Skeletal muscle tissue (tissue), 3 donors: ENCODE measurements at regions not wholly inside any gene's neighbourhood (a gene's known extent, or its start where the extent isn't known, plus 50 kb on each side); places are given as distances from the start of the nearest gene placed in this dataset.

Source experiments
- H3K27ac ChIP-seq: one replicate; pipeline ENCODE4 v1.7.0; 2013; ENCODE audit warnings: mild to moderate bottlenecking, low read depth, low read length, inconsistent platforms
- H3K27me3 ChIP-seq, 3 donors: one replicate each; pipeline ENCODE4 v1.7.0; 2013; ENCODE audit warnings: low read length in 3 of 3; ENCODE audit not compliant: control insufficient read depth in 3 of 3, insufficient read depth in 3 of 3
- H3K36me3 ChIP-seq, 3 donors: one replicate each; pipeline ENCODE4 v1.7.0; 2013; ENCODE audit warnings: low read length in 3 of 3; ENCODE audit not compliant: control insufficient read depth in 3 of 3, insufficient read depth in 3 of 3
- H3K4me1 ChIP-seq, 3 donors: one replicate each; pipeline ENCODE4 v1.7.0; 2013; ENCODE audit warnings: low read length in 3 of 3, mild to moderate bottlenecking in 3 of 3; ENCODE audit not compliant: control insufficient read depth in 3 of 3, insufficient read depth in 3 of 3
- H3K4me3 ChIP-seq, 3 donors: one replicate each; pipeline ENCODE4 v1.7.0; 2013; ENCODE audit warnings: low read length in 3 of 3
- H3K9ac ChIP-seq, 3 donors: one replicate each; pipeline ENCODE4 v1.7.0; 2013; ENCODE audit warnings: low read length in 3 of 3, mild to moderate bottlenecking in 3 of 3, moderate library complexity in 2 of 3, low read depth in 1 of 3
- H3K9me3 ChIP-seq, 3 donors: one replicate each; pipeline ENCODE4 v1.7.0; 2013; ENCODE audit warnings: low read length in 3 of 3; ENCODE audit not compliant: control insufficient read depth in 3 of 3
- donor health status: Osteomylitis.

GRCh38 chr7:136079934-136080333, 102.8 kb upstream of the MTPN start:
- no peak overlapping the region for H3K27ac ChIP-seq
- H3K4me3 ChIP-seq = no peak overlapping the region
- H3K9ac ChIP-seq = no peak overlapping the region
- no peaks in the 10 kb centered on the region for H3K4me1 ChIP-seq
- no peaks in the 10 kb centered on the region for H3K36me3 ChIP-seq
- H3K27me3 ChIP-seq = no peaks in the 10 kb centered on the region
- no peaks in the 10 kb centered on the region for H3K9me3 ChIP-seq

GRCh38 chr7:136079478-136079892, 102.3 kb upstream of the MTPN start:
- no peak overlapping the region for H3K4me3 ChIP-seq
- H3K4me1 ChIP-seq = no peaks in the 10 kb centered on the region

GRCh38 chr7:136079066-136079465, 101.9 kb upstream of the MTPN start:
- no peak overlapping the region for H3K27ac ChIP-seq
- H3K4me1 ChIP-seq = no peaks in the 10 kb centered on the region
- no peak overlapping the region for H3K9ac ChIP-seq
- H3K27me3 ChIP-seq = no peaks in the 10 kb centered on the region
- no peak overlapping the region for H3K4me3 ChIP-seq
- H3K36me3 ChIP-seq = no peaks in the 10 kb centered on the region
- no peaks in the 10 kb centered on the region for H3K9me3 ChIP-seq

More at GRCh38 chr7:136079478-136079892, 102.3 kb upstream of the MTPN start:
- no peak overlapping the region for H3K9ac ChIP-seq
- no peaks in the 10 kb centered on the region for H3K9me3 ChIP-seq
- no peaks in the 10 kb centered on the region for H3K27me3 ChIP-seq
- no peaks in the 10 kb centered on the region for H3K36me3 ChIP-seq
- no peak overlapping the region for H3K27ac ChIP-seq

- H3K4me1 ChIP-seq = no peaks in the 10 kb centered on the region
- H3K36me3 ChIP-seq = no peaks in the 10 kb centered on the region
- no peaks in the 10 kb centered on the region for H3K9me3 ChIP-seq
- no peak overlapping the region for H3K27ac ChIP-seq
- no peaks in the 10 kb centered on the region for H3K27me3 ChIP-seq
- H3K9ac ChIP-seq = no peak overlapping the region
- H3K4me3 ChIP-seq = no peak overlapping the region
Measured at GRCh38 chr7:136078630-136079029, 101.5 kb upstream of the MTPN start.

GRCh38 chr7:136076954-136077353, 99.8 kb upstream of the MTPN start:
- Histone ChIP-seq H3K27ac (no peak overlapping the region), H3K9ac (no peak overlapping the region), H3K27me3 (no peaks in the 10 kb centered on the region), H3K4me1 (no peaks in the 10 kb centered on the region), H3K4me3 (no peak overlapping the region), H3K36me3 (no peaks in the 10 kb centered on the region), H3K9me3 (peaks cover 0 to 2% (median 0%) of the 10 kb centered on the region in 3 donors)

GRCh38 chr7:136074843-136075242, 97.7 kb upstream of the MTPN start:
- no peak overlapping the region for H3K9ac ChIP-seq

GRCh38 chr7:136072447-136072846, 95.3 kb upstream of the MTPN start:
- Histone ChIP-seq H3K9ac (no peak overlapping the region), H3K27ac (no peak overlapping the region), H3K36me3 (no peaks in the 10 kb centered on the region), H3K4me3 (no peak overlapping the region), H3K9me3 (peaks cover 0 to 2% (median 0%) of the 10 kb centered on the region in 3 donors), H3K4me1 (no peaks in the 10 kb centered on the region), H3K27me3 (no peaks in the 10 kb centered on the region)

More at GRCh38 chr7:136074843-136075242, 97.7 kb upstream of the MTPN start:
- H3K4me1 ChIP-seq = no peaks in the 10 kb centered on the region
- H3K27me3 ChIP-seq = no peaks in the 10 kb centered on the region
- no peaks in the 10 kb centered on the region for H3K36me3 ChIP-seq
- no peak overlapping the region for H3K27ac ChIP-seq
- H3K4me3 ChIP-seq = no peak overlapping the region
- H3K9me3 ChIP-seq = peaks cover 0 to 2% (median 0%) of the 10 kb centered on the region in 3 donors

- H3K9me3 ChIP-seq = peaks cover 0 to 2% (median 0%) of the 10 kb centered on the region in 3 donors
- H3K4me1 ChIP-seq = no peaks in the 10 kb centered on the region
- no peaks in the 10 kb centered on the region for H3K36me3 ChIP-seq
- H3K9ac ChIP-seq = no peak overlapping the region
- no peak overlapping the region for H3K4me3 ChIP-seq
- no peaks in the 10 kb centered on the region for H3K27me3 ChIP-seq
- H3K27ac ChIP-seq = no peak overlapping the region
Measured at GRCh38 chr7:136070736-136071505, 93.8 kb upstream of the MTPN start.

GRCh38 chr7:136069840-136070529, 92.8 kb upstream of the MTPN start:
- no peaks in the 10 kb centered on the region for H3K27me3 ChIP-seq
- no peak overlapping the region for H3K4me3 ChIP-seq
- no peak overlapping the region for H3K9ac ChIP-seq
- no peaks in the 10 kb centered on the region for H3K4me1 ChIP-seq
- peaks cover 0 to 2% (median 0%) of the 10 kb centered on the region in 3 donors for H3K9me3 ChIP-seq
- H3K27ac ChIP-seq = no peak overlapping the region
- H3K36me3 ChIP-seq = no peaks in the 10 kb centered on the region

- Histone ChIP-seq H3K9ac (no peak overlapping the region), H3K4me1 (no peaks in the 10 kb centered on the region), H3K4me3 (no peak overlapping the region), H3K27me3 (no peaks in the 10 kb centered on the region), H3K27ac (no peak overlapping the region), H3K9me3 (no peaks in the 10 kb centered on the region), H3K36me3 (no peaks in the 10 kb centered on the region)
Measured at GRCh38 chr7:136067277-136067676, 90.1 kb upstream of the MTPN start.
